ES-I3 (cell line): ENCODE measurements at regions not wholly inside any gene's neighbourhood (a gene's known extent, or its start where the extent isn't known, plus 50 kb on each side); places are given as distances from the start of the nearest gene placed in this dataset.

Experiments used
- H3K36me3 ChIP-seq: 2 replicates; pipeline ENCODE4 v1.6.1; 2013; ENCODE audit warnings: mild to moderate bottlenecking, low read length, control low read depth, moderate library complexity; ENCODE audit not compliant: insufficient read depth
- H3K4me1 ChIP-seq: 2 replicates; pipeline ENCODE4 v1.6.1; 2013; ENCODE audit warnings: mild to moderate bottlenecking, control low read depth, low read length; ENCODE audit not compliant: insufficient read depth
- H3K9ac ChIP-seq: 2 replicates; pipeline ENCODE4 v1.6.1; 2013; ENCODE audit warnings: low read depth, mild to moderate bottlenecking, low read length, moderate library complexity
- H3K9me3 ChIP-seq: 2 replicates; pipeline ENCODE4 v1.6.1; 2013; ENCODE audit warnings: mild to moderate bottlenecking, low read length, moderate library complexity; ENCODE audit not compliant: control insufficient read depth, insufficient read depth

- no peak overlapping the region for H3K9ac ChIP-seq
Measured at GRCh38 chr7:131011976-131012375, 278.0 kb upstream of the KLF14 start.

GRCh38 chr7:131012477-131013031, 278.5 kb upstream of the KLF14 start:
- peaks cover 13% of the 10 kb centered on the region for H3K4me1 ChIP-seq

More at GRCh38 chr7:131011976-131012375, 278.0 kb upstream of the KLF14 start:
- Histone ChIP-seq H3K4me1 (peaks cover 17% of the 10 kb centered on the region), H3K9me3 (no peaks in the 10 kb centered on the region), H3K36me3 (peaks cover 3% of the 10 kb centered on the region; the same call in 1 of the 2 replicates)

GRCh38 chr7:131013716-131014115, 279.7 kb upstream of the KLF14 start:
- H3K9ac ChIP-seq: no peak overlapping the region
- H3K9me3 ChIP-seq: no peaks in the 10 kb centered on the region
- H3K4me1 ChIP-seq: peaks cover 10% of the 10 kb centered on the region; the same call in 1 of the 2 replicates
- H3K36me3 ChIP-seq: peaks cover 3% of the 10 kb centered on the region; the same call in 1 of the 2 replicates

More at GRCh38 chr7:131012477-131013031, 278.5 kb upstream of the KLF14 start:
- peaks cover 3% of the 10 kb centered on the region; the same call in 1 of the 2 replicates for H3K36me3 ChIP-seq
- H3K9ac ChIP-seq: no peak overlapping the region
- H3K9me3 ChIP-seq: no peaks in the 10 kb centered on the region

- Histone ChIP-seq H3K9ac (no peak overlapping the region), H3K4me1 (peaks cover 10% of the 10 kb centered on the region; the same call in 1 of the 2 replicates), H3K36me3 (peaks cover 3% of the 10 kb centered on the region; the same call in 1 of the 2 replicates), H3K9me3 (no peaks in the 10 kb centered on the region)
Measured at GRCh38 chr7:131014906-131015656, 281.1 kb upstream of the KLF14 start.

GRCh38 chr7:131015657-131015958, 281.6 kb upstream of the KLF14 start:
- Histone ChIP-seq H3K4me1 (peaks cover 10% of the 10 kb centered on the region; the same call in 1 of the 2 replicates), H3K9ac (no peak overlapping the region), H3K9me3 (no peaks in the 10 kb centered on the region), H3K36me3 (peaks cover 3% of the 10 kb centered on the region; the same call in 1 of the 2 replicates)

- no peaks in the 10 kb centered on the region for H3K9me3 ChIP-seq
- H3K4me1 ChIP-seq: peaks cover 10% of the 10 kb centered on the region; the same call in 1 of the 2 replicates
- peaks cover 3% of the 10 kb centered on the region; the same call in 1 of the 2 replicates for H3K36me3 ChIP-seq
- no peak overlapping the region for H3K9ac ChIP-seq
Measured at GRCh38 chr7:131016230-131016629, 282.2 kb upstream of the KLF14 start.

- no peaks in the 10 kb centered on the region for H3K9me3 ChIP-seq
- H3K4me1 ChIP-seq: no peaks in the 10 kb centered on the region
- H3K36me3 ChIP-seq: peaks cover 3% of the 10 kb centered on the region; the same call in 1 of the 2 replicates
- no peak overlapping the region for H3K9ac ChIP-seq
Measured at GRCh38 chr7:131019351-131019750, 285.3 kb upstream of the KLF14 start.

GRCh38 chr7:131020759-131021261, 286.8 kb upstream of the KLF14 start:
- no peaks in the 10 kb centered on the region for H3K4me1 ChIP-seq
- H3K9ac ChIP-seq: no peak overlapping the region
- H3K9me3 ChIP-seq: no peaks in the 10 kb centered on the region
- H3K36me3 ChIP-seq: 0 out of 2 replicates have a peak, but pooled peaks cover under 1% of the 10 kb centered on the region

- Histone ChIP-seq H3K4me1 (no peaks in the 10 kb centered on the region), H3K9ac (no peak overlapping the region), H3K36me3 (no peaks in the 10 kb centered on the region), H3K9me3 (no peaks in the 10 kb centered on the region)
Measured at GRCh38 chr7:131021460-131021859, 287.5 kb upstream of the KLF14 start.

GRCh38 chr7:131021902-131022301, 287.9 kb upstream of the KLF14 start:
- no peaks in the 10 kb centered on the region for H3K36me3 ChIP-seq
- no peaks in the 10 kb centered on the region for H3K4me1 ChIP-seq
- no peak overlapping the region for H3K9ac ChIP-seq
- no peaks in the 10 kb centered on the region for H3K9me3 ChIP-seq

- no peaks in the 10 kb centered on the region for H3K36me3 ChIP-seq
- no peaks in the 10 kb centered on the region for H3K9me3 ChIP-seq
- H3K4me1 ChIP-seq: no peaks in the 10 kb centered on the region
- H3K9ac ChIP-seq: no peak overlapping the region
Measured at GRCh38 chr7:131026297-131027000, 292.4 kb upstream of the KLF14 start.

GRCh38 chr7:131027287-131027773, 293.3 kb upstream of the KLF14 start:
- H3K4me1 ChIP-seq: no peaks in the 10 kb centered on the region
- H3K9me3 ChIP-seq: no peaks in the 10 kb centered on the region
- no peaks in the 10 kb centered on the region for H3K36me3 ChIP-seq
- no peak overlapping the region for H3K9ac ChIP-seq

GRCh38 chr7:131028295-131028694, 294.3 kb upstream of the KLF14 start:
- H3K36me3 ChIP-seq: no peaks in the 10 kb centered on the region
- H3K4me1 ChIP-seq: no peaks in the 10 kb centered on the region
- H3K9ac ChIP-seq: no peak overlapping the region
- no peaks in the 10 kb centered on the region for H3K9me3 ChIP-seq

- no peak overlapping the region for H3K9ac ChIP-seq
- H3K9me3 ChIP-seq: no peaks in the 10 kb centered on the region
- H3K36me3 ChIP-seq: no peaks in the 10 kb centered on the region
- no peaks in the 10 kb centered on the region for H3K4me1 ChIP-seq
Measured at GRCh38 chr7:131029002-131029401, 295.0 kb upstream of the KLF14 start.
